ENCODE measurements at regions not wholly inside any gene's neighbourhood (a gene's known extent, or its start where the extent isn't known, plus 50 kb on each side); places are given as distances from the start of the nearest gene placed in this dataset.

- TF ChIP-seq EZH2 (IDR thresholded peaks at IDR 0.05; ENCODE audit: borderline replicate concordance, low read depth, low read length, severe bottlenecking) (no peak), GATA2 (IDR thresholded peaks at IDR 0.05; ENCODE audit: insufficient read depth, insufficient read length, low read depth, low read length) (no peak), JUN (IDR thresholded peaks at IDR 0.05; ENCODE audit: borderline replicate concordance, insufficient read depth, insufficient read length, low read depth) (no peak), MYC (IDR thresholded peaks at IDR 0.05; ENCODE audit: low read depth, low read length) (no peak), MAX (IDR thresholded peaks at IDR 0.05; ENCODE audit: insufficient read depth, insufficient read length) (no peak), POLR2AphosphoS5 (IDR thresholded peaks at IDR 0.05; ENCODE audit: insufficient read depth, low read depth, low read length) (no peak), POLR2A (IDR thresholded peaks at IDR 0.05; ENCODE audit: low read depth, low read length) (no peak), CTCF (IDR thresholded peaks at IDR 0.05; ENCODE audit: extremely low read depth in 1 of 2, insufficient read depth in 1 of 2, low read depth in 1 of 2, low read length in 2 of 2) (no peak), FOS (IDR thresholded peaks at IDR 0.05; ENCODE audit: borderline replicate concordance, insufficient read depth, low read length) (no peak)
- Histone ChIP-seq H3K4me1 (ENCODE audit: control insufficient read depth, extremely low read depth, insufficient read depth, low read length) (no peaks in the 10 kb centered on the region), H3K27ac (ENCODE audit: insufficient read depth, low read depth, low read length) (no peak overlapping the region), H3K4me2 (ENCODE audit: insufficient read depth, low read length) (no peak overlapping the region), H3K79me2 (ENCODE audit: control insufficient read depth, insufficient read depth, low read length) (no peaks in the 10 kb centered on the region), H3K36me3 (ENCODE audit: control insufficient read depth in 2 of 2, extremely low read depth in 1 of 2, insufficient read depth in 2 of 2, low read length in 2 of 2) (no peaks in the 10 kb centered on the region), H2AFZ (ENCODE audit: low read depth, low read length) (no peak overlapping the region), H4K20me1 (replicated peaks; ENCODE audit: control insufficient read depth, extremely low read depth, insufficient read depth, low read length) (no peaks in the 10 kb centered on the region), H3K9me1 (replicated peaks; ENCODE audit: control insufficient read depth, extremely low read depth, insufficient read depth, low read length) (no peaks in the 10 kb centered on the region), H3K9me3 (replicated peaks; ENCODE audit: control insufficient read depth, insufficient read depth, low read length) (no peaks in the 10 kb centered on the region), H3K9ac (replicated peaks; ENCODE audit: extremely low read depth, insufficient read depth, low read length) (no peak overlapping the region), H3K4me3 (replicated peaks in 1 of 3; ENCODE audit: insufficient read depth in 1 of 3, low read depth in 1 of 3, low read length in 3 of 3) (no peak overlapping the region), H3K27me3 (ENCODE audit: control insufficient read depth in 2 of 2, insufficient read depth in 2 of 2, low read length in 2 of 2) (no peaks in the 10 kb centered on the region)
- BruUV-seq (replicated peaks), result no TSS peak
- dilution Hi-C loops (cut with MboI; ENCODE audit: extremely low pct_ligation_motif_present, low sequenced_read_pairs) (no loop called here), intact Hi-C loops (cut with micrococcal nuclease) (no loop called here)
- FAIRE-seq (no peak), DNase-seq (ENCODE audit: low read depth, low spot score) (no peak)
- ChIA-PET CTCF (no interaction called here), POLR2A (no interaction called here)
Observed at GRCh38 chr3:181901626-181902025, 189.9 kb downstream of the SOX2 start.
